Muscle of leg (tissue), 3 donors: ENCODE measurements at regions not wholly inside any gene's neighbourhood (a gene's known extent, or its start where the extent isn't known, plus 50 kb on each side); places are given as distances from the start of the nearest gene placed in this dataset.
A peak's percentile ranks its signal among the peaks of the same experiment; 100 is the strongest.

Source experiments
- DNase-seq: peaks from one replicate; pipeline ENCODE4 v3.0.0; 2013
- H3K27ac ChIP-seq: one replicate; pipeline ENCODE4 v1.5.1; 2013; ENCODE audit warnings: mild to moderate bottlenecking, low read length, control low read depth
- H3K27me3 ChIP-seq: one replicate; pipeline ENCODE4 v1.6.1; 2013; ENCODE audit warnings: low read length; ENCODE audit not compliant: control insufficient read depth, insufficient read depth
- H3K36me3 ChIP-seq: one replicate; pipeline ENCODE4 v1.6.1; 2013; ENCODE audit warnings: low read length; ENCODE audit not compliant: control insufficient read depth, insufficient read depth
- H3K4me1 ChIP-seq: one replicate; pipeline ENCODE4 v1.6.1; 2013; ENCODE audit warnings: low read length; ENCODE audit not compliant: control insufficient read depth, insufficient read depth
- H3K4me3 ChIP-seq: one replicate; pipeline ENCODE4 v1.5.1; 2013; ENCODE audit warnings: low read length, control low read depth
- H3K9me3 ChIP-seq: replicated peaks from 2 replicates; pipeline ENCODE4 v1.6.1; 2013; ENCODE audit warnings: low read depth, low read length; ENCODE audit not compliant: control insufficient read depth
- WGBS: methylation state at CpG from one replicate; pipeline ENCODE4 v1.1.5; 2013; ENCODE audit warnings: missing lambda C conversion rate; ENCODE audit not compliant: insufficient coverage; 5-methylcytosine and 5-hydroxymethylcytosine counted together

- H3K36me3 ChIP-seq = no peaks in the 10 kb centered on the region
- H3K4me1 ChIP-seq = no peaks in the 10 kb centered on the region
- no peak overlapping the region for H3K4me3 ChIP-seq
- no peak overlapping the region for H3K27ac ChIP-seq
- peaks cover 4% of the 10 kb centered on the region for H3K27me3 ChIP-seq
- H3K9me3 ChIP-seq = no peaks in the 10 kb centered on the region
- DNase-seq = no peak
- 90% methylated on average over 6 of the region's 6 CpGs for WGBS
These were observed 227.1 kb downstream of the MYCN start for GRCh38 chr2:16167451-16167861.

- no peak overlapping the region for H3K27ac ChIP-seq
These were observed 226.1 kb downstream of the MYCN start for GRCh38 chr2:16166327-16166981.

GRCh38 chr2:16165518-16166326 lies 225.4 kb downstream of the MYCN start:
- no peaks in the 10 kb centered on the region for H3K36me3 ChIP-seq
- no peak for DNase-seq
- no peaks in the 10 kb centered on the region for H3K4me1 ChIP-seq
- no peaks in the 10 kb centered on the region for H3K9me3 ChIP-seq
- no peak overlapping the region for H3K4me3 ChIP-seq
- WGBS = 75% methylated on average over 2 of the region's 9 CpGs
- H3K27ac ChIP-seq = no peak overlapping the region
- H3K27me3 ChIP-seq = peaks cover 4% of the 10 kb centered on the region

More at GRCh38 chr2:16166327-16166981, 226.1 kb downstream of the MYCN start:
- Histone ChIP-seq H3K36me3 (no peaks in the 10 kb centered on the region), H3K4me1 (no peaks in the 10 kb centered on the region), H3K4me3 (no peak overlapping the region), H3K27me3 (peaks cover 4% of the 10 kb centered on the region), H3K9me3 (no peaks in the 10 kb centered on the region)
- 52% methylated on average over 20 of the region's 21 CpGs for WGBS
- DNase-seq = no peak

- WGBS = 51% methylated on average over 2 of the region's 4 CpGs
- Histone ChIP-seq H3K27ac (no peak overlapping the region), H3K9me3 (no peaks in the 10 kb centered on the region), H3K27me3 (peaks cover 4% of the 10 kb centered on the region), H3K36me3 (no peaks in the 10 kb centered on the region), H3K4me1 (no peaks in the 10 kb centered on the region), H3K4me3 (no peak overlapping the region)
- no peak for DNase-seq
These were observed 222.2 kb downstream of the MYCN start for GRCh38 chr2:16162491-16163040.

- DNase-seq = no peak
- Histone ChIP-seq H3K27ac (no peak overlapping the region), H3K36me3 (no peaks in the 10 kb centered on the region), H3K9me3 (no peaks in the 10 kb centered on the region), H3K27me3 (peaks cover 4% of the 10 kb centered on the region), H3K4me3 (no peak overlapping the region), H3K4me1 (no peaks in the 10 kb centered on the region)
- WGBS = 89% methylated on average over 5 of the region's 5 CpGs
These were observed 221.6 kb downstream of the MYCN start for GRCh38 chr2:16161768-16162490.

GRCh38 chr2:16161085-16161565 lies 220.8 kb downstream of the MYCN start:
- Histone ChIP-seq H3K4me3 (no peak overlapping the region), H3K4me1 (no peaks in the 10 kb centered on the region), H3K27ac (no peak overlapping the region), H3K36me3 (no peaks in the 10 kb centered on the region), H3K27me3 (no peaks in the 10 kb centered on the region), H3K9me3 (no peaks in the 10 kb centered on the region)
- DNase-seq = no peak
- WGBS = 38% methylated on average over 2 of the region's 2 CpGs

- H3K4me3 ChIP-seq = no peak overlapping the region
- no peaks in the 10 kb centered on the region for H3K9me3 ChIP-seq
- H3K4me1 ChIP-seq = no peaks in the 10 kb centered on the region
- no peak for DNase-seq
- no peaks in the 10 kb centered on the region for H3K36me3 ChIP-seq
- 43% methylated on average over 1 of the region's 6 CpGs for WGBS
- H3K27me3 ChIP-seq = no peaks in the 10 kb centered on the region
- H3K27ac ChIP-seq = no peak overlapping the region
These were observed 220.1 kb downstream of the MYCN start for GRCh38 chr2:16160281-16161084.

- WGBS = no CpG with 5 or more reads among the region's 3 CpGs
- DNase-seq = no peak
- H3K9me3 ChIP-seq = no peaks in the 10 kb centered on the region
- H3K36me3 ChIP-seq = no peaks in the 10 kb centered on the region
- no peaks in the 10 kb centered on the region for H3K4me1 ChIP-seq
- H3K4me3 ChIP-seq = no peak overlapping the region
- no peaks in the 10 kb centered on the region for H3K27me3 ChIP-seq
- no peak overlapping the region for H3K27ac ChIP-seq
These were observed 216.1 kb downstream of the MYCN start for GRCh38 chr2:16156411-16156810.

- H3K9me3 ChIP-seq = no peaks in the 10 kb centered on the region
These were observed 215.4 kb downstream of the MYCN start for GRCh38 chr2:16155766-16156165.

More at GRCh38 chr2:16155766-16156165, 215.4 kb downstream of the MYCN start:
- no peaks in the 10 kb centered on the region for H3K36me3 ChIP-seq
- DNase-seq = peak; percentile 12
- no peaks in the 10 kb centered on the region for H3K4me1 ChIP-seq
- H3K27me3 ChIP-seq = no peaks in the 10 kb centered on the region
- WGBS = 20% methylated on average over 5 of the region's 6 CpGs
- H3K4me3 ChIP-seq = no peak overlapping the region
- H3K27ac ChIP-seq = no peak overlapping the region
